OCI-LY1 (cell line): ENCODE measurements at regions not wholly inside any gene's neighbourhood (a gene's known extent, or its start where the extent isn't known, plus 50 kb on each side); places are given as distances from the start of the nearest gene placed in this dataset.

Source experiments
- CTCF ChIP-seq: fragments of 200-600 bp; sonication (generic), shearing (Covaris generic); IDR thresholded peaks from 2 replicates; pipeline ENCODE4 v1.5.1; 2017; ENCODE audit warnings: mild to moderate bottlenecking, antibody characterized with exemption, low read length, moderate library complexity, mixed read lengths
- EZH2 ChIP-seq: fragments of 200-600 bp; sonication (generic), shearing (Covaris generic); IDR thresholded peaks from 2 replicates; pipeline ENCODE4 v1.8.0; 2017; ENCODE audit warnings: borderline replicate concordance, mixed run types, mild to moderate bottlenecking, antibody characterized with exemption, low read length, moderate library complexity, mixed read lengths

GRCh38 chr9:126228781-126229444 lies 97.7 kb upstream of the MVB12B start:
- TF ChIP-seq CTCF (peak; percentile 86), EZH2 (no peak)
